Heart left ventricle (tissue), 13 donors: ENCODE measurements at regions not wholly inside any gene's neighbourhood (a gene's known extent, or its start where the extent isn't known, plus 50 kb on each side); places are given as distances from the start of the nearest gene placed in this dataset.

Source experiments
- POLR2A ChIP-seq, 2 donors: fragments of 450-650 bp; IDR thresholded peaks; one replicate each; pipeline ENCODE4 v1.6.1; 2017; ENCODE audit warnings: antibody characterized with exemption in 2 of 2, mild to moderate bottlenecking in 2 of 2, moderate library complexity in 2 of 2
- TF ChIP-seq, protein P1 (sequence below), 12 donors: fragments of 200-600 bp; sonication (generic) in 4 of 12; IDR thresholded peaks; one replicate each; pipeline versions ENCODE4 v1.5.0 to v1.8.0; 2018 to 2022; ENCODE audit warnings: antibody characterized with exemption in 12 of 12, mild to moderate bottlenecking in 5 of 12
- donor health status: ischemic (EF 13 %, LVEDD 7.1; RV severe dilation, severe dysfunction).
- donor health status: DM: no; HTN: yes; CAD: no.
- donor health status: DM: no; HTN: no; CAD: no.
- donor health status: ischemic (EF 25% LVEDD 6.9; RV normal size, moderate dysfunction).
- donor health status: ischemic (EF 25% LVEDD 5.7; RV mildly dilated, moderate dysfunction).
- donor health status: ischemic (EF 35%, LVEDD 5.7; RV mildly dilated, moderate dysfunction).
- donor health status: nonischemic (EF 11% LVEDD 7.7; RV severe dilation, severe dysfunction).
- donor health status: DM: yes; HTN: yes; CAD: no.
- donor health status: PGD.
- donor health status: ischemic (EF 29% LVEDD 5.4; RV normal size, mild dysfunction).
- donor health status: nonischemic (EF 23%, LVEDD 6.1; RV moderate dilation, normal function).

- TF ChIP-seq, protein P1, sequence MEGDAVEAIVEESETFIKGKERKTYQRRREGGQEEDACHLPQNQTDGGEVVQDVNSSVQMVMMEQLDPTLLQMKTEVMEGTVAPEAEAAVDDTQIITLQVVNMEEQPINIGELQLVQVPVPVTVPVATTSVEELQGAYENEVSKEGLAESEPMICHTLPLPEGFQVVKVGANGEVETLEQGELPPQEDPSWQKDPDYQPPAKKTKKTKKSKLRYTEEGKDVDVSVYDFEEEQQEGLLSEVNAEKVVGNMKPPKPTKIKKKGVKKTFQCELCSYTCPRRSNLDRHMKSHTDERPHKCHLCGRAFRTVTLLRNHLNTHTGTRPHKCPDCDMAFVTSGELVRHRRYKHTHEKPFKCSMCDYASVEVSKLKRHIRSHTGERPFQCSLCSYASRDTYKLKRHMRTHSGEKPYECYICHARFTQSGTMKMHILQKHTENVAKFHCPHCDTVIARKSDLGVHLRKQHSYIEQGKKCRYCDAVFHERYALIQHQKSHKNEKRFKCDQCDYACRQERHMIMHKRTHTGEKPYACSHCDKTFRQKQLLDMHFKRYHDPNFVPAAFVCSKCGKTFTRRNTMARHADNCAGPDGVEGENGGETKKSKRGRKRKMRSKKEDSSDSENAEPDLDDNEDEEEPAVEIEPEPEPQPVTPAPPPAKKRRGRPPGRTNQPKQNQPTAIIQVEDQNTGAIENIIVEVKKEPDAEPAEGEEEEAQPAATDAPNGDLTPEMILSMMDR (IDR thresholded peaks at IDR 0.05) = no peak
- TF ChIP-seq POLR2A (IDR thresholded peaks at IDR 0.05) = no peak
These were observed 75.3 kb downstream of the HLX start for GRCh38 chr1:220954321-220955075.
